Right renal cortex interstitium (tissue), 3 donors: ENCODE measurements at regions not wholly inside any gene's neighbourhood (a gene's known extent, or its start where the extent isn't known, plus 50 kb on each side); places are given as distances from the start of the nearest gene placed in this dataset.
"Not testable (repeated sequence)": the region's sequence is repeated elsewhere in the genome, so short reads cannot be mapped to it uniquely, and the experiment has no call there.

ENCODE experiments used
- DNase-seq, 3 donors: peaks; one replicate each; pipeline ENCODE4 v3.0.0-alpha.2; 2013; ENCODE audit warnings: low read depth in 3 of 3, low spot score in 2 of 3

GRCh38 chr2:35463805-35464596 is 891.6 kb upstream of the CRIM1 start:
- DNase-seq, result no peak

GRCh38 chr2:35462226-35462998 is 893.2 kb upstream of the CRIM1 start:
- no peak for DNase-seq

GRCh38 chr2:35461406-35461805 is 894.2 kb upstream of the CRIM1 start:
- no peak for DNase-seq

- DNase-seq, result no peak
Observed at GRCh38 chr2:35454966-35455638, 900.5 kb upstream of the CRIM1 start.

GRCh38 chr2:35447821-35448220 is 907.8 kb upstream of the CRIM1 start:
- DNase-seq, result no peak

GRCh38 chr2:35447215-35447614 is 908.4 kb upstream of the CRIM1 start:
- DNase-seq, result no peak

GRCh38 chr2:35443087-35443486 is 912.5 kb upstream of the CRIM1 start:
- no peak for DNase-seq

GRCh38 chr2:35441575-35441974 is 914.0 kb upstream of the CRIM1 start:
- DNase-seq, result not testable (repeated sequence)

GRCh38 chr2:35440308-35440707 is 915.3 kb upstream of the CRIM1 start:
- DNase-seq, result not testable (repeated sequence)

- DNase-seq, result not testable (repeated sequence)
Observed at GRCh38 chr2:35436893-35437292, 918.7 kb upstream of the CRIM1 start.

GRCh38 chr2:35428548-35428947 is 927.0 kb upstream of the CRIM1 start:
- DNase-seq, result peak in 1 of 3 donors; percentile 10

GRCh38 chr2:35421485-35421884 is 934.1 kb upstream of the CRIM1 start:
- no peak for DNase-seq

GRCh38 chr2:35417293-35417692 is 938.3 kb upstream of the CRIM1 start:
- DNase-seq, result no peak

GRCh38 chr2:35416391-35417140 is 939.0 kb upstream of the CRIM1 start:
- no peak for DNase-seq

- DNase-seq, result no peak
Observed at GRCh38 chr2:35415942-35416341, 939.6 kb upstream of the CRIM1 start.

- no peak for DNase-seq
Observed at GRCh38 chr2:35415282-35415681, 940.3 kb upstream of the CRIM1 start.

- DNase-seq, result peak in 2 of 3 donors; percentile 6 to 8
Observed at GRCh38 chr2:35410431-35411061, 945.0 kb upstream of the CRIM1 start.

- no peak for DNase-seq
Observed at GRCh38 chr2:35409762-35410161, 945.8 kb upstream of the CRIM1 start.

- no peak for DNase-seq
Observed at GRCh38 chr2:35408320-35408719, 947.3 kb upstream of the CRIM1 start.

- DNase-seq, result no peak
Observed at GRCh38 chr2:35391736-35392442, 963.7 kb upstream of the CRIM1 start.
